Prostate gland (tissue), 2 donors: ENCODE measurements at regions not wholly inside any gene's neighbourhood (a gene's known extent, or its start where the extent isn't known, plus 50 kb on each side); places are given as distances from the start of the nearest gene placed in this dataset.

Experiments
- DNase-seq: peaks from one replicate; pipeline ENCODE4 v3.0.0-alpha.2; 2019; ENCODE audit warnings: low spot score
- H3K27ac ChIP-seq, 2 donors: fragments of 200-600 bp; sonication (generic); 2 replicates each; pipeline ENCODE4 v1.5.1; 2017 to 2019
- H3K27me3 ChIP-seq: fragments of 200-600 bp; sonication (generic); replicated peaks from 2 replicates; pipeline ENCODE4 v1.5.1; 2019; ENCODE audit not compliant: insufficient read depth
- H3K36me3 ChIP-seq, 2 donors: fragments of 200-600 bp; sonication (generic); 1 replicate in 1 of 2; 2 replicates in 1 of 2; pipeline versions ENCODE4 v1.5.1 to v1.8.1; 2017 to 2019
- H3K4me1 ChIP-seq: fragments of 200-600 bp; sonication (generic); replicated peaks from 2 replicates; pipeline ENCODE4 v1.5.1; 2019
- H3K4me3 ChIP-seq, 2 donors: fragments of 200-600 bp; sonication (generic); 2 replicates each; pipeline ENCODE4 v1.5.1; 2017 to 2019
- H3K9me3 ChIP-seq: fragments of 200-600 bp; sonication (generic); 2 replicates; pipeline ENCODE4 v1.5.1; 2017
- POLR2A ChIP-seq: fragments of 450-650 bp; IDR thresholded peaks from one replicate; pipeline ENCODE4 v1.6.1; 2016; ENCODE audit warnings: antibody characterized with exemption, mild to moderate bottlenecking
- POLR2AphosphoS5 ChIP-seq: sonication (generic); formaldehyde crosslinking; IDR thresholded peaks from one replicate; pipeline ENCODE4 v1.6.1; 2017; ENCODE audit warnings: antibody characterized with exemption
- WGBS: methylation state at CpG from one replicate; pipeline ENCODE4 v1.1.5; 2018; 5-methylcytosine and 5-hydroxymethylcytosine counted together
- intact Hi-C: fragments of 100-400 bp; cut with DNase I; formaldehyde crosslinking; loops from one replicate; pipeline ENCODE4 v1.14.2; 2022
- TF ChIP-seq, protein P1 (sequence below), 4 experiments: fragments of 200-600 bp in 2 of 4; fragments of 450-650 bp in 2 of 4; sonication (generic) in 2 of 4; IDR thresholded peaks; 1 replicate in 3 of 4; 2 replicates in 1 of 4; pipeline ENCODE4 v1.5.1; 2016 to 2019; ENCODE audit warnings: antibody characterized with exemption in 4 of 4, mild to moderate bottlenecking in 2 of 4, moderate library complexity in 2 of 4

DNA sequence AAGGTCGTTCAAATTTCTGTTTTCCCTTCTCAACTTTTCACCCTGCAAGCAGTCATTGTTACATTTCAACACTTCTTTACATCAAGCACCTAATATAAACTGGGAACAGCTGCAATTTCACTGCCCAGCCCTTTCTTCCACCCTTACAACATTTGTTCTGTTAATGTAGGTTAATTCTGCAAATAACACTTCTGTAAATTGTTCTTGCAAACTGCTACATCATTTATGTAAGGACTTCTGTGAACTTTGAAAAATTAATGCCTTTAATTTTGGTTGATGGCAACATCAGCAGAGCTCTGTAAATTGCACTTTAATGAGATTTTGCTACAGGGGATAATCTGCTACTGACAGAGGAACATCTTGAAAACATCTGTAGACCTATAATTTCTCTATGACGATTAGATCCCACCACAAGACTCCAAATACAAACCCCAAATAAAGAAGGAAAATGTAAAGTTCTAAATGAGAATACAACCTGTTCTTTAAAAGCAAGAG, 93.5 kb downstream of the ZIC4 start:
- Histone ChIP-seq H3K27me3 (no peaks in the 10 kb centered on the region), H3K4me1 (no peaks in the 10 kb centered on the region), H3K4me3 (no peak overlapping the region), H3K36me3 (no peaks in the 10 kb centered on the region), H3K27ac (no peak overlapping the region), H3K9me3 (no peaks in the 10 kb centered on the region)
- 29% methylated on average over 2 of the region's 2 CpGs for WGBS
- intact Hi-C loops, result no loop called here
- no peak for DNase-seq
- TF ChIP-seq, protein P1, sequence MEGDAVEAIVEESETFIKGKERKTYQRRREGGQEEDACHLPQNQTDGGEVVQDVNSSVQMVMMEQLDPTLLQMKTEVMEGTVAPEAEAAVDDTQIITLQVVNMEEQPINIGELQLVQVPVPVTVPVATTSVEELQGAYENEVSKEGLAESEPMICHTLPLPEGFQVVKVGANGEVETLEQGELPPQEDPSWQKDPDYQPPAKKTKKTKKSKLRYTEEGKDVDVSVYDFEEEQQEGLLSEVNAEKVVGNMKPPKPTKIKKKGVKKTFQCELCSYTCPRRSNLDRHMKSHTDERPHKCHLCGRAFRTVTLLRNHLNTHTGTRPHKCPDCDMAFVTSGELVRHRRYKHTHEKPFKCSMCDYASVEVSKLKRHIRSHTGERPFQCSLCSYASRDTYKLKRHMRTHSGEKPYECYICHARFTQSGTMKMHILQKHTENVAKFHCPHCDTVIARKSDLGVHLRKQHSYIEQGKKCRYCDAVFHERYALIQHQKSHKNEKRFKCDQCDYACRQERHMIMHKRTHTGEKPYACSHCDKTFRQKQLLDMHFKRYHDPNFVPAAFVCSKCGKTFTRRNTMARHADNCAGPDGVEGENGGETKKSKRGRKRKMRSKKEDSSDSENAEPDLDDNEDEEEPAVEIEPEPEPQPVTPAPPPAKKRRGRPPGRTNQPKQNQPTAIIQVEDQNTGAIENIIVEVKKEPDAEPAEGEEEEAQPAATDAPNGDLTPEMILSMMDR (IDR thresholded peaks at IDR 0.05), result no peak
- TF ChIP-seq POLR2A (no peak), POLR2AphosphoS5 (no peak)

DNA sequence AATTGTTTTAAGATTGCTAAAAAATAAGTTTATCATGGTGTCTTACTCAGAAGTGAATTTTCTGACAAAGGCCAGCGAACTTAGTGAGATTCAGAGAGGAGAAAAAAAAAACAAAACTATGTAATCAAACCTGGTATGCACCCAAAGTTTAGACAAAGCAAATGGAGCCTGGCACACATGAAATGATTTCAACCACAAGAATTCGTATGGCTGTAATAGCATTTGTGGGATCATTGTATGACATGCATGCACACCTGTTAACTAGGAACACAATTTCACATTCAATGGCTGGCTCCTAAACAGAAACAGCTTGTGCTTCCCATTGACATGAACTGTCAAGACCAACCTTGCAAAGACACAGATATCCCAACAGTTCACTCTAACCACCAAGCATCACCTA, 94.6 kb downstream of the ZIC4 start:
- no peaks in the 10 kb centered on the region for H3K27me3 ChIP-seq
- intact Hi-C loops, result no loop called here
- H3K36me3 ChIP-seq, result no peaks in the 10 kb centered on the region
- DNase-seq, result no peak
- H3K27ac ChIP-seq, result no peak overlapping the region
- TF ChIP-seq, protein P1 (IDR thresholded peaks at IDR 0.05), result no peak
- TF ChIP-seq POLR2AphosphoS5, result no peak
- WGBS, result 59% methylated on average over 2 of the region's 2 CpGs
- H3K4me1 ChIP-seq, result no peaks in the 10 kb centered on the region
- no peaks in the 10 kb centered on the region for H3K9me3 ChIP-seq
- no peak overlapping the region for H3K4me3 ChIP-seq

DNA sequence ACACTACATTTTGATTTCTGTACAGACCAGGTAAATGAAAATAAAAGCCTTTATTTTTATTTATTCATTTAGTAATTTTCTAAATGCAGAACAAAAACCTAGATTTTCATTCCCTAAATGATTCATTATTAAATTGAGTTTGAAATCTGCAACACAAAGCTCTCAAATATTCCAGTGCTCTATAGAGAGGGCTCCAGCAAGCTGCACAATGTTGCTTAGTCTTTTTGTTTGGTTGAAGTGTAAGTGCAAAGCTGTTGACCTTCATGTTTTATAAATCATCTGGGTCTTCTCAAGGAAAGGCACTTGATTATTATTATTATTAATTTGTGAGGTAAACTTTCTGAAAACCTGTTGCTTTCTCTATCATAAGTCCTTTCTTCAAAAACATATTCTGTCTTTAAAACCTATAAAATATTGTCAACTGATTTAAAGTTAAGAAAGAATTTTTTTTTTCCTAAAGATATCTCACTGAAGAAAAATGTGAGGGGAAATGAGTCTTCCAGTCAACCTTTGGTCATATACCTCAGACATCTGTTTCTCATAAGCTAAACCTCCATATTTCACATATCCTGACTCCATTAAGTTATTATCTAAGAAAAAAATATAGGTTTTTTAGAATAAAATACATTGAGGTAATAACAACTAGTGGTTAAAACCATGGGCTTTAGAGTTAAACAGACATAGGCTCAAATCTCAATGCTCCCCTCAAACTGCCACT, 100.7 kb downstream of the ZIC4 start:
- H3K36me3 ChIP-seq, result no peaks in the 10 kb centered on the region
- H3K4me3 ChIP-seq, result no peak overlapping the region
- no peak overlapping the region for H3K27ac ChIP-seq
- H3K27me3 ChIP-seq, result no peaks in the 10 kb centered on the region
- TF ChIP-seq, protein P1 (IDR thresholded peaks at IDR 0.05), result no peak
- TF ChIP-seq POLR2AphosphoS5 (no peak), POLR2A (no peak)
- no peaks in the 10 kb centered on the region for H3K9me3 ChIP-seq
- no peak for DNase-seq
- H3K4me1 ChIP-seq, result no peaks in the 10 kb centered on the region
- intact Hi-C loops, result no loop called here

DNA sequence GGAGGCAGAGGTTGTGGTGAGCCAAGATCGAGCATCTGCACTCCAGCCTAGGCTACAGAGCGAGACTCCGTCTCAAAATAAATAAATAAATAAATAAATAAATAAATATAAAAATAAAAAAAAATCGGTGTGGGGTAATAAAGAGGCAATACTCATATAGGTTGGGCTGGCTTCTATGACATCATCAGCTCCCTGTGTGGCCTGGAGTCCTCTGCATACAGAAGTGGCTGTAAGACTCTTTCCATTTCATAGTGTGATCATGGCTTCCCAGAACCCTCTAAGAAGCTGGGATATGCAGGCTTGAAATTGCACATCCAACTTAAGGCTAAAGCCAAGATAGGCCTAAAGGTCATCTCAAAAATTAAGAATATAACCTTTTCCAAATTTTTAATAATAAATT, 101.6 kb downstream of the ZIC4 start:
- intact Hi-C loops, result no loop called here
- no peaks in the 10 kb centered on the region for H3K4me1 ChIP-seq
- no peak for DNase-seq
- H3K36me3 ChIP-seq, result no peaks in the 10 kb centered on the region
- H3K9me3 ChIP-seq, result no peaks in the 10 kb centered on the region
- 94% methylated on average over 4 of the region's 4 CpGs for WGBS
- no peak overlapping the region for H3K4me3 ChIP-seq
- TF ChIP-seq POLR2AphosphoS5 (no peak), POLR2A (no peak)
- TF ChIP-seq, protein P1 (IDR thresholded peaks at IDR 0.05), result no peak
- H3K27me3 ChIP-seq, result no peaks in the 10 kb centered on the region
- no peak overlapping the region for H3K27ac ChIP-seq

DNA sequence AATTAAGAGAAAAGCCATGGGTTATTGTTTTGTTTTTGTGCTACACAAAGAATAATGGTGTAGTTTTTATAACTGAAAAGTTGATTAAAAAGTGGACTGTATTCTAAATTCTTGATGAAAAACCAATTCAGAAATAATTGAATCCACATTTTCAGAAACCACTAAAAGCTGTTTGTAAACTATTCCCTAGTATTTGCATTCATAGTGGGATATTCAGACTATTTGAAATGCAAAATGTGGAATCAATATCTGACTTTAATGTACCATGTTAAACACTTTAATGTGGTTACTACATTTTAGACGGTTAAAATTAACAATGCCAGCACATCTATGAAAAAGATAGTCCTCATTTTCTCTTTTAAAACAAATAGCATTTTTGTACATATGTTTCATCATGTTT, 104.6 kb downstream of the ZIC4 start:
- no peaks in the 10 kb centered on the region for H3K9me3 ChIP-seq
- WGBS, result 76% methylated on average over 1 of the region's 1 CpG
- H3K4me1 ChIP-seq, result no peaks in the 10 kb centered on the region
- no peaks in the 10 kb centered on the region for H3K36me3 ChIP-seq
- no peak overlapping the region for H3K27ac ChIP-seq
- DNase-seq, result no peak
- H3K27me3 ChIP-seq, result no peaks in the 10 kb centered on the region
- intact Hi-C loops, result no loop called here
- no peak overlapping the region for H3K4me3 ChIP-seq
- TF ChIP-seq, protein P1 (IDR thresholded peaks at IDR 0.05), result no peak
- TF ChIP-seq POLR2AphosphoS5 (no peak), POLR2A (no peak)
